ENCODE measurements at regions not wholly inside any gene's neighbourhood (a gene's known extent, or its start where the extent isn't known, plus 50 kb on each side); places are given as distances from the start of the nearest gene placed in this dataset.
"Not testable (repeated sequence)": the region's sequence is repeated elsewhere in the genome, so short reads cannot be mapped to it uniquely, and the experiment has no call there.

DNA sequence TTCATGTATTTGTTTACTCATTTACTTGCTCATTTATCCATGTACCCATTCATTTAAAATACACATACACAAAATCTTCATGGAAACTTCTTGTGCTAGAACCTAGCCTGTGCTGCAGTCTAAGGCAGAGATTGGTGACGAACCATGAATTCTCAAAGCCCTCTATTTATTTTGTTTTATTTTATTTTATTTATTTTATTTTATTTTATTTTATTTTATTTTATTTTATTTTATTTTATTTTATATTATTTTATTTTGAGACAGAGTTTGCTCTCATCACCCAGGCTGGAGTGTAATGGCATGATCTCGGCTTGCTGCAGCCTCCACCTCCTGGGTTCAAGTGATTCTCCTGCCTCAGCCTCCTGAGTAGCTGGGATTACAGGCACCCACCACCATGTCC is 334.9 kb upstream of the PAPPA start:
- TF ChIP-seq EZH2 (IDR thresholded peaks at IDR 0.05; ENCODE audit: borderline replicate concordance, low read depth, low read length, severe bottlenecking) = not testable (repeated sequence)
- TF ChIP-seq, protein P1, sequence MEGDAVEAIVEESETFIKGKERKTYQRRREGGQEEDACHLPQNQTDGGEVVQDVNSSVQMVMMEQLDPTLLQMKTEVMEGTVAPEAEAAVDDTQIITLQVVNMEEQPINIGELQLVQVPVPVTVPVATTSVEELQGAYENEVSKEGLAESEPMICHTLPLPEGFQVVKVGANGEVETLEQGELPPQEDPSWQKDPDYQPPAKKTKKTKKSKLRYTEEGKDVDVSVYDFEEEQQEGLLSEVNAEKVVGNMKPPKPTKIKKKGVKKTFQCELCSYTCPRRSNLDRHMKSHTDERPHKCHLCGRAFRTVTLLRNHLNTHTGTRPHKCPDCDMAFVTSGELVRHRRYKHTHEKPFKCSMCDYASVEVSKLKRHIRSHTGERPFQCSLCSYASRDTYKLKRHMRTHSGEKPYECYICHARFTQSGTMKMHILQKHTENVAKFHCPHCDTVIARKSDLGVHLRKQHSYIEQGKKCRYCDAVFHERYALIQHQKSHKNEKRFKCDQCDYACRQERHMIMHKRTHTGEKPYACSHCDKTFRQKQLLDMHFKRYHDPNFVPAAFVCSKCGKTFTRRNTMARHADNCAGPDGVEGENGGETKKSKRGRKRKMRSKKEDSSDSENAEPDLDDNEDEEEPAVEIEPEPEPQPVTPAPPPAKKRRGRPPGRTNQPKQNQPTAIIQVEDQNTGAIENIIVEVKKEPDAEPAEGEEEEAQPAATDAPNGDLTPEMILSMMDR (IDR thresholded peaks at IDR 0.05; ENCODE audit: borderline replicate concordance, extremely low read depth, low read length, poor library complexity, severe bottlenecking) = not testable (repeated sequence)

All from DND-41 (cell line).